ENCODE measurements at regions not wholly inside any gene's neighbourhood (a gene's known extent, or its start where the extent isn't known, plus 50 kb on each side); places are given as distances from the start of the nearest gene placed in this dataset.

DNA sequence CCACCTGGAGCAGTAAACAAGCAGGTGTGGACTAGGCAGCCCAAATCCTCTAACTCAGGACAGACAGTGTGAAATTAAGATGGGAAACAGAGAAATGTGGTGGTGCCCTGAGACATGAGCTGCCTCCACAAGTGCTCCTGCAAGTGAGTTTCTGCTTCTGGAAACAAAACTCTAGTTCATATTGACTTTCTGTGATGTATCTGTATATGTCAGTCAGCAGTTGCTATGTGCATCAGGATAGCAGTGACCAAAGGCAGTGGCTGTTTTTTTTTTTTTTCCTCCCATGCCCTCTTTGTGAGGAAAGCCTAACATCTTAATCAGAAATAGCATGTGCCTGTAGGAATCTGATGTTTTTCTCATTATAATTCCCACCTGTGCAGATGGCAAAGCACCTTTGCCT is 318.4 kb upstream of the SEMA6A start:
- H3K4me3 ChIP-seq (ENCODE audit: low read depth, low read length), result no peak overlapping the region
- TF ChIP-seq, protein P1, sequence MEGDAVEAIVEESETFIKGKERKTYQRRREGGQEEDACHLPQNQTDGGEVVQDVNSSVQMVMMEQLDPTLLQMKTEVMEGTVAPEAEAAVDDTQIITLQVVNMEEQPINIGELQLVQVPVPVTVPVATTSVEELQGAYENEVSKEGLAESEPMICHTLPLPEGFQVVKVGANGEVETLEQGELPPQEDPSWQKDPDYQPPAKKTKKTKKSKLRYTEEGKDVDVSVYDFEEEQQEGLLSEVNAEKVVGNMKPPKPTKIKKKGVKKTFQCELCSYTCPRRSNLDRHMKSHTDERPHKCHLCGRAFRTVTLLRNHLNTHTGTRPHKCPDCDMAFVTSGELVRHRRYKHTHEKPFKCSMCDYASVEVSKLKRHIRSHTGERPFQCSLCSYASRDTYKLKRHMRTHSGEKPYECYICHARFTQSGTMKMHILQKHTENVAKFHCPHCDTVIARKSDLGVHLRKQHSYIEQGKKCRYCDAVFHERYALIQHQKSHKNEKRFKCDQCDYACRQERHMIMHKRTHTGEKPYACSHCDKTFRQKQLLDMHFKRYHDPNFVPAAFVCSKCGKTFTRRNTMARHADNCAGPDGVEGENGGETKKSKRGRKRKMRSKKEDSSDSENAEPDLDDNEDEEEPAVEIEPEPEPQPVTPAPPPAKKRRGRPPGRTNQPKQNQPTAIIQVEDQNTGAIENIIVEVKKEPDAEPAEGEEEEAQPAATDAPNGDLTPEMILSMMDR (IDR thresholded peaks at IDR 0.05; ENCODE audit: low read depth, low read length, missing control alignments), result no peak
- no peak for DNase-seq (ENCODE audit: low read depth)
- in situ Hi-C loops (cut with HindIII; ENCODE audit: low sequenced_read_pairs), result no loop called here

DNA sequence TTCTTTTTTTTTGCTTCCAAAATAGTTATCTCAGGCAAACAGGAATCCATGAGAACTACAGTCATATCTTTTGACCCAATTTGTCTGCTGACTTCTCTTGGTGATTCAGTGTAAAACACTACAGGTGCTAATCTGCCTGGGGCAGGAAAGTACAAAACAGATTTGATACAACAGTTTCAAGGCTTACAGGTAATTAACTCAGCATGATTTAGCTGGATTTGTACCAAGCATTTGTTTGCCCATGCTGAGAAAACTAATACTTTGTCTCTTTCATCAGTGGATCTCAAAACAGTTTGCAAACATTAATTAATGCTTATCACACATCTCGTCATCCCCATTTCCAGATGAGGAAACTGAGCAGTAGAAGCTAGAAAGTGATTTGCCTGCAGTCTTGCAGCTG is 312.5 kb upstream of the SEMA6A start:
- DNase-seq (ENCODE audit: low read depth), result no peak
- TF ChIP-seq, protein P1 (IDR thresholded peaks at IDR 0.05; ENCODE audit: low read depth, low read length, missing control alignments), result no peak
- in situ Hi-C loops (cut with HindIII; ENCODE audit: low sequenced_read_pairs), result no loop called here
- H3K4me3 ChIP-seq (ENCODE audit: low read depth, low read length), result no peak overlapping the region

DNA sequence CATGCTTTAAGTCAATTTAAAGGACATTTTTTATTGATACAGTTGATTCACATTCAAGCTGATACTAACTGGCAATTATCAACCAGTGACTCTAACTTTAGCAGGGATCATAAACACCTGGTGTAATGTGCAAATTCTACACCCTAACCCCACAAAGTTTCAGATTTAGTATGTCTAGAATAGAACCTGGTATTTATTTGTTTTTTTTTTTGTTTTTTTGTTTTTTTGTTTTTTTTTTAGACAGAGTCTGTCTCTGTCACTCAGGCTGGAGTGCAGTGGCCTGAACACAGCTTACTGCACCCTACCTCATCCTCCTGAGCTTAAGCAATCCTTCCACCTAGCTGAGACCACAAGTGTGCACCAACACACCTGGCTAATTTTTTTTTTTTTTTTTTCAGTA is 311.2 kb upstream of the SEMA6A start:
- DNase-seq (ENCODE audit: low read depth), result no peak
- in situ Hi-C loops (cut with HindIII; ENCODE audit: low sequenced_read_pairs), result no loop called here
- TF ChIP-seq, protein P1 (IDR thresholded peaks at IDR 0.05; ENCODE audit: low read depth, low read length, missing control alignments), result no peak
- no peak overlapping the region for H3K4me3 ChIP-seq (ENCODE audit: low read depth, low read length)

DNA sequence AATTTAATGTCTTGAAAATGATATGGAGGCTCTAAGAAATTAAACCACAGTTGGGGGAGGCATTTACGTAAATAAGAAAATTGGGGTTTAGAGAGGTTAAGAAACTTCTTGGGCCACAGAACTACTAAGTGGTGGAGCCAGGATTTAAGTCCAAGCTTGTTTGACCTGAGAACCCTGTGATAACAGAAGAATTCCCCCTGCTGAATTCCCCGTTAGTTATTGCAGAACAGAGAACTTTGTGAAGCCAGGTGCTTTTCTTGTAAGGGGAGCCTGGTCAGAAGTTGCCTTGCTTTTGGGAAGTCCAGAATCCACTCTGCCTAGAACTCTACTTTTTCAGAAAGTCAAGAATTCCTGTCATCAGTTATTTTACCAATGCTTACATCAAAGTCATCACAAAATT is 309.3 kb upstream of the SEMA6A start:
- no peak for DNase-seq (ENCODE audit: low read depth)
- no peak overlapping the region for H3K4me3 ChIP-seq (ENCODE audit: low read depth, low read length)
- in situ Hi-C loops (cut with HindIII; ENCODE audit: low sequenced_read_pairs), result no loop called here
- TF ChIP-seq, protein P1 (IDR thresholded peaks at IDR 0.05; ENCODE audit: low read depth, low read length, missing control alignments), result no peak

DNA sequence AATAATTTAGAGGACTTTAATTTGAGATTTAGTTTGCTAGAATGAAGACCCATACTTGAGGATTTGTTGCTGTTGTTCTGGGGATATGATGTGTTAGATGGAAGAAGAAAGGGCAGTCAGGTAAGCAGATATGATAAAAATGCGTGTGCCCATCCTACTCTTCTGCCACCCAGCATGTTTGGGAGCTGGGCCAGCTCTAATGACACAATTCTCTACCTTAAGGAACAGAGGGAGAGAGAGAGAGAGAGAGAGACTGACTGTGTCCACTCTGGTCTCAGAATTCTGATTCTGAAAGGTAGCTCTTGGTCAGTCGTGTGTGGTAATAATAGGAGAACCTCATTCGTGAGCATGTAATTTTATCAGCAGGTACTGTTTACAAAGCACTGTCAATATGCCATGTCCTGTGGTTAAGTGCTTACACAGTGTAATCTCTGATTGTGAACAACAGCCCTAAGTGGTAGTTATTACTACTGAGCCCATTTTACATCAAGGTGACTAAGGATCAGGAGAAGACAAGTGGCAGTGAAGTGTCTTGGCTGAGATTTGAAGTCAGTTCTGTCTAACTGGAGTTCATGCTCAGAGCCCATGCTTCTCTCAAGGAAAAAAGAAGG is 307.4 kb upstream of the SEMA6A start:
- DNase-seq (ENCODE audit: low read depth), result no peak
- TF ChIP-seq, protein P1 (IDR thresholded peaks at IDR 0.05; ENCODE audit: low read depth, low read length, missing control alignments), result no peak
- in situ Hi-C loops (cut with HindIII; ENCODE audit: low sequenced_read_pairs), result no loop called here
- H3K4me3 ChIP-seq (ENCODE audit: low read depth, low read length), result no peak overlapping the region

DNA sequence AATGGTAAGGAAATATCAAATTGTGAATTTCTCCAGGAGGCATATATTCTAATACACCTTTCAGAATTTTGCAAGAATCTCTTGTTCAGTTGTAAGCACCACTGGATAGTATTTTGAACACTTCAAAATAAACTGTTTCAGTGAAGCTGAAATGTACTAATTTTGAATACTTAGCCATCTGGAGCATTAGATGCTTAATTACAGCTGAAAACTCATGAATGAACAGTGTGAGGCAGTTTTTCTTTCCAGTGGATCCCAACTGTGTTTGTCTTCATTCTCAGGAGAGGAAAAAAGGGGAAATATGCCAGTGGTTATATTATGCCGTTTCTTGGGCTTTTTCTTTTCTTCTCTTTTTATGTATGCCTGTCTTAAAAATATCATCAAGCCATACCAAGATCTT is 306.0 kb upstream of the SEMA6A start:
- DNase-seq (ENCODE audit: low read depth), result no peak
- no peak overlapping the region for H3K4me3 ChIP-seq (ENCODE audit: low read depth, low read length)
- TF ChIP-seq, protein P1 (IDR thresholded peaks at IDR 0.05; ENCODE audit: low read depth, low read length, missing control alignments), result no peak
- in situ Hi-C loops (cut with HindIII; ENCODE audit: low sequenced_read_pairs), result no loop called here
